Neural cell (in vitro differentiated cells): ENCODE measurements at regions not wholly inside any gene's neighbourhood (a gene's known extent, or its start where the extent isn't known, plus 50 kb on each side); places are given as distances from the start of the nearest gene placed in this dataset.

ENCODE experiments used
- H2AFZ ChIP-seq: fragments of 200-600, 300-800 bp; sonication (generic), shearing (Covaris generic); 2 replicates; pipeline ENCODE4 v1.6.0; 2014; ENCODE audit warnings: low read depth, mild to moderate bottlenecking, antibody characterized with exemption, low read length, moderate library complexity
- H3F3A ChIP-seq: fragments of 200-600 bp; shearing (Covaris generic); 2 replicates; pipeline ENCODE4 v1.6.1; 2016; ENCODE audit warnings: mild to moderate bottlenecking, moderate library complexity, mixed read lengths, antibody characterized with exemption, low read length; ENCODE audit not compliant: insufficient read depth, poor library complexity, severe bottlenecking
- H3K27ac ChIP-seq: fragments of 200-600, 300-800 bp; sonication (generic), shearing (Covaris generic); 2 replicates; pipeline ENCODE4 v1.5.1; 2014; ENCODE audit warnings: mild to moderate bottlenecking, low read length, moderate library complexity
- H3K27me3 ChIP-seq: fragments of 300-800, 200-600 bp; sonication (generic), shearing (Covaris generic); 2 replicates; pipeline ENCODE4 v1.6.0; 2014; ENCODE audit warnings: mild to moderate bottlenecking, low read depth, low read length, moderate library complexity; ENCODE audit not compliant: insufficient read depth
- H3K36me3 ChIP-seq: fragments of 300-800, 200-600 bp; sonication (generic), shearing (Covaris generic); 2 replicates; pipeline ENCODE4 v1.5.1; 2014; ENCODE audit warnings: mild to moderate bottlenecking, antibody characterized with exemption, low read length, moderate library complexity; ENCODE audit not compliant: insufficient read depth
- H3K4me2 ChIP-seq: fragments of 300-800, 200-600 bp; sonication (generic), shearing (Covaris generic); 2 replicates; pipeline ENCODE4 v1.6.0; 2014; ENCODE audit warnings: mild to moderate bottlenecking, low read length
- H3K4me3 ChIP-seq: fragments of 300-800, 200-600 bp; sonication (generic), shearing (Covaris generic); 2 replicates; pipeline ENCODE4 v1.5.1; 2014; ENCODE audit warnings: mild to moderate bottlenecking, low read length, moderate library complexity
- H3K79me2 ChIP-seq: fragments of 200-600 bp; shearing (Covaris generic); replicated peaks from 2 replicates; pipeline ENCODE4 v1.6.0; 2014; ENCODE audit warnings: mild to moderate bottlenecking, low read length, moderate library complexity; ENCODE audit not compliant: insufficient read depth
- H3K9ac ChIP-seq: fragments of 300-800, 200-600 bp; sonication (generic), shearing (Covaris generic); 2 replicates; pipeline ENCODE4 v1.6.1; 2016; ENCODE audit warnings: mild to moderate bottlenecking, low read length, mixed read lengths
- H3K9me2 ChIP-seq: fragments of 200-600 bp; shearing (Covaris generic); 2 replicates; pipeline ENCODE4 v1.6.1; 2016; ENCODE audit warnings: mild to moderate bottlenecking, low read length, mixed read lengths; ENCODE audit not compliant: insufficient read depth
- H3K9me3 ChIP-seq: fragments of 200-600, 300-800 bp; sonication (generic), shearing (Covaris generic); 2 replicates; pipeline ENCODE4 v1.6.1; 2016; ENCODE audit warnings: mild to moderate bottlenecking, mixed run types, low read length, moderate library complexity, mixed read lengths
- H4K20me1 ChIP-seq: fragments of 200-600 bp; shearing (Covaris generic); 2 replicates; pipeline ENCODE4 v1.6.1; 2016; ENCODE audit warnings: mild to moderate bottlenecking, mixed run types; ENCODE audit not compliant: insufficient read depth
- EP300 ChIP-seq: fragments of 450-650 bp; conservative IDR thresholded peaks from 2 replicates; pipeline ENCODE4 v1.6.1; 2014; ENCODE audit warnings: antibody characterized with exemption, mild to moderate bottlenecking, moderate library complexity; ENCODE audit not compliant: poor library complexity, severe bottlenecking
- EZH2 ChIP-seq: fragments of 200-600, 300-800 bp; shearing (Covaris generic), sonication (generic); IDR thresholded peaks from 2 replicates; pipeline ENCODE4 v1.6.1; 2014; ENCODE audit warnings: antibody characterized with exemption, low read length, borderline replicate concordance, mild to moderate bottlenecking; ENCODE audit not compliant: insufficient read depth, poor library complexity, severe bottlenecking
- MXI1 ChIP-seq: fragments of 450-650 bp; conservative IDR thresholded peaks from 2 replicates; pipeline ENCODE4 v1.6.1; 2014; ENCODE audit warnings: antibody characterized with exemption, mild to moderate bottlenecking; ENCODE audit not compliant: poor library complexity, severe bottlenecking
- POLR2AphosphoS5 ChIP-seq: IDR thresholded peaks from 2 replicates; pipeline ENCODE4 v1.6.1; 2012
- RAD21 ChIP-seq: fragments of 450-650 bp; conservative IDR thresholded peaks from 2 replicates; pipeline ENCODE4 v1.6.1; 2014; ENCODE audit warnings: antibody characterized with exemption, mild to moderate bottlenecking, moderate library complexity
- SMC3 ChIP-seq: fragments of 450-650 bp; conservative IDR thresholded peaks from 2 replicates; pipeline ENCODE4 v1.6.1; 2014; ENCODE audit warnings: antibody characterized with exemption, mild to moderate bottlenecking, moderate library complexity; ENCODE audit not compliant: poor library complexity
- TAF1 ChIP-seq: IDR thresholded peaks from 2 replicates; pipeline ENCODE4 v1.6.1; 2012; ENCODE audit warnings: low read depth
- TF ChIP-seq, protein P1 (sequence below): IDR thresholded peaks from 2 replicates; pipeline ENCODE4 v1.6.1; 2012; ENCODE audit warnings: borderline replicate concordance
- TF ChIP-seq, protein P2 (sequence below): fragments of 450-650 bp; IDR thresholded peaks from 2 replicates; pipeline ENCODE4 v1.5.1; 2014; ENCODE audit warnings: antibody characterized with exemption, mild to moderate bottlenecking, moderate library complexity; ENCODE audit not compliant: poor library complexity, severe bottlenecking

DNA sequence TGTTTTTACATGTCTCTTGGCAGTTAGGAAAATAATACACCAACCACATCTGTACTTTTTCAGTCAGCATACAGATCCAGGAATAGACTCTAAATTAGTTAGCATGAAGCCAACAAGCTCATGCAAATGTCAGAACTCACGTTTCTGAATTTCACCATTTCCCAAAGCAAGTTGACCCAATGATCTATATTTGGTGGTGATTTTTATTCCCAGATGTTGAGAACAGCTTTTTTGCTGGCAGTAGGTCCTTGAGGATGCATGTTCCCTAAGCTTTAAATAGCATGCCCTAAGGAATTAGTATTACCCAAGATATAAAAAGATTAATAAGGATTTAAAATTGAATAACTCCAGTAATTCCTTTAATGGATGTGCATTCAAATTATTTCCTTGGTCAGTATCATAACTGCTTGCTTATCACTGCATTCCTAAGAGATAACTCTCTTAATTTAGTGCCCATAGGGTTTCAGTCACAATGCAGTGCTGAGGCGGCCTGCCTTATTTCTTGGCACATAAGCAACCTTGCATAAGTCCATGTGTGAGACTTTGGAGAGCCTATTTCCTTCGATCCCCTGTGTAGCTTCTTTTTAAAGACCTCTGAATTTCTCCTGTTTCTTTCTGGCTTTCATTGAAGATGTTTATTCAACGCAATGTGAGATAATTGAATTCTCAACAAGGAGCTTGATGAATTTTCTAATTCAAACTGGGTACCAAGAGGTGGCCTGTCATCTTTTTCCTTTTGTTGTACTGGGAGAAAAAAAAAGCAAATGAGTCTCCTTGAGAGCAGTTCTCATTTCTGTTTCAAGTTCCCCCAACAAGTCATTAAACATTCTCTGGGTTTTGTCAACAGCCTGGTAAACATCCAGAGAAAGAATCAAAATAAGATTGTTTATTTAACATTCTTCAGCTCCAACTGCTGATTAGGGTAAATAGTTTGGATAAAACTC, 135.3 kb upstream of the MEOX2 start:
- H2AFZ ChIP-seq, result no peak overlapping the region
- no peaks in the 10 kb centered on the region for H3K36me3 ChIP-seq
- H4K20me1 ChIP-seq, result no peaks in the 10 kb centered on the region
- no peaks in the 10 kb centered on the region for H3K9me2 ChIP-seq
- H3K4me2 ChIP-seq, result no peak overlapping the region
- no peaks in the 10 kb centered on the region for H3K27me3 ChIP-seq
- no peak overlapping the region for H3K9ac ChIP-seq
- TF ChIP-seq, protein P1, sequence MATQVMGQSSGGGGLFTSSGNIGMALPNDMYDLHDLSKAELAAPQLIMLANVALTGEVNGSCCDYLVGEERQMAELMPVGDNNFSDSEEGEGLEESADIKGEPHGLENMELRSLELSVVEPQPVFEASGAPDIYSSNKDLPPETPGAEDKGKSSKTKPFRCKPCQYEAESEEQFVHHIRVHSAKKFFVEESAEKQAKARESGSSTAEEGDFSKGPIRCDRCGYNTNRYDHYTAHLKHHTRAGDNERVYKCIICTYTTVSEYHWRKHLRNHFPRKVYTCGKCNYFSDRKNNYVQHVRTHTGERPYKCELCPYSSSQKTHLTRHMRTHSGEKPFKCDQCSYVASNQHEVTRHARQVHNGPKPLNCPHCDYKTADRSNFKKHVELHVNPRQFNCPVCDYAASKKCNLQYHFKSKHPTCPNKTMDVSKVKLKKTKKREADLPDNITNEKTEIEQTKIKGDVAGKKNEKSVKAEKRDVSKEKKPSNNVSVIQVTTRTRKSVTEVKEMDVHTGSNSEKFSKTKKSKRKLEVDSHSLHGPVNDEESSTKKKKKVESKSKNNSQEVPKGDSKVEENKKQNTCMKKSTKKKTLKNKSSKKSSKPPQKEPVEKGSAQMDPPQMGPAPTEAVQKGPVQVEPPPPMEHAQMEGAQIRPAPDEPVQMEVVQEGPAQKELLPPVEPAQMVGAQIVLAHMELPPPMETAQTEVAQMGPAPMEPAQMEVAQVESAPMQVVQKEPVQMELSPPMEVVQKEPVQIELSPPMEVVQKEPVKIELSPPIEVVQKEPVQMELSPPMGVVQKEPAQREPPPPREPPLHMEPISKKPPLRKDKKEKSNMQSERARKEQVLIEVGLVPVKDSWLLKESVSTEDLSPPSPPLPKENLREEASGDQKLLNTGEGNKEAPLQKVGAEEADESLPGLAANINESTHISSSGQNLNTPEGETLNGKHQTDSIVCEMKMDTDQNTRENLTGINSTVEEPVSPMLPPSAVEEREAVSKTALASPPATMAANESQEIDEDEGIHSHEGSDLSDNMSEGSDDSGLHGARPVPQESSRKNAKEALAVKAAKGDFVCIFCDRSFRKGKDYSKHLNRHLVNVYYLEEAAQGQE, result no peak
- TF ChIP-seq POLR2AphosphoS5, result no peak
- TF ChIP-seq, protein P2, sequence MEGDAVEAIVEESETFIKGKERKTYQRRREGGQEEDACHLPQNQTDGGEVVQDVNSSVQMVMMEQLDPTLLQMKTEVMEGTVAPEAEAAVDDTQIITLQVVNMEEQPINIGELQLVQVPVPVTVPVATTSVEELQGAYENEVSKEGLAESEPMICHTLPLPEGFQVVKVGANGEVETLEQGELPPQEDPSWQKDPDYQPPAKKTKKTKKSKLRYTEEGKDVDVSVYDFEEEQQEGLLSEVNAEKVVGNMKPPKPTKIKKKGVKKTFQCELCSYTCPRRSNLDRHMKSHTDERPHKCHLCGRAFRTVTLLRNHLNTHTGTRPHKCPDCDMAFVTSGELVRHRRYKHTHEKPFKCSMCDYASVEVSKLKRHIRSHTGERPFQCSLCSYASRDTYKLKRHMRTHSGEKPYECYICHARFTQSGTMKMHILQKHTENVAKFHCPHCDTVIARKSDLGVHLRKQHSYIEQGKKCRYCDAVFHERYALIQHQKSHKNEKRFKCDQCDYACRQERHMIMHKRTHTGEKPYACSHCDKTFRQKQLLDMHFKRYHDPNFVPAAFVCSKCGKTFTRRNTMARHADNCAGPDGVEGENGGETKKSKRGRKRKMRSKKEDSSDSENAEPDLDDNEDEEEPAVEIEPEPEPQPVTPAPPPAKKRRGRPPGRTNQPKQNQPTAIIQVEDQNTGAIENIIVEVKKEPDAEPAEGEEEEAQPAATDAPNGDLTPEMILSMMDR, result no peak
- no peak for TF ChIP-seq EP300
- no peak for TF ChIP-seq EZH2
- no peak for TF ChIP-seq RAD21
- no peak for TF ChIP-seq TAF1
- no peak for TF ChIP-seq SMC3
- no peak for TF ChIP-seq MXI1
- no peaks in the 10 kb centered on the region for H3K79me2 ChIP-seq
- no peaks in the 10 kb centered on the region for H3K9me3 ChIP-seq
- no peak overlapping the region for H3K27ac ChIP-seq
- H3F3A ChIP-seq, result no peaks in the 10 kb centered on the region
- no peak overlapping the region for H3K4me3 ChIP-seq

DNA sequence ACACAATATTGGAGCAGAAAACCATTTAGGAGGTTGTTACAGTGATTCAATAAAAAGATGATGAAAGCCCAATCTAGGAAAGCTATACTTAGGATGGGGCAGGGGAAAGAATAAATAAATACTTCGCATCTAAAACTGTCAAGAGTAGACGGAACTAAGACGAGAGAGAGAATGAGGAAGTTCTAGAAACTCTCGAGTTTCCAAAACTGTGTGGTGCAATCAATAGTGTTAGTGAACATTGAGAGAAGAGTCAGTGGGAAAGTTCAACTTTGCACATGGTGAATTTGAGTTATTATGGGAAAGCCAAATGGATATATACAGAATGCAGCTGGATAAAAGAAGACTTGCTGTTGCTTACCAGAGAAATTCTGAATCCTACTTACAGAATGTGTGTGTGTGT, 133.8 kb upstream of the MEOX2 start:
- no peaks in the 10 kb centered on the region for H3F3A ChIP-seq
- H3K4me2 ChIP-seq, result no peak overlapping the region
- no peak overlapping the region for H3K27ac ChIP-seq
- H3K27me3 ChIP-seq, result no peaks in the 10 kb centered on the region
- H3K9me3 ChIP-seq, result no peaks in the 10 kb centered on the region
- H3K36me3 ChIP-seq, result no peaks in the 10 kb centered on the region
- H2AFZ ChIP-seq, result no peak overlapping the region
- H3K4me3 ChIP-seq, result no peak overlapping the region
- no peaks in the 10 kb centered on the region for H3K79me2 ChIP-seq
- no peaks in the 10 kb centered on the region for H4K20me1 ChIP-seq
- no peak overlapping the region for H3K9ac ChIP-seq
- no peaks in the 10 kb centered on the region for H3K9me2 ChIP-seq
- TF ChIP-seq TAF1 (no peak), RAD21 (no peak), EZH2 (no peak), EP300 (no peak), POLR2AphosphoS5 (no peak), MXI1 (no peak), SMC3 (no peak)
- TF ChIP-seq, protein P2, result no peak
- TF ChIP-seq, protein P1, result no peak
